ENCODE measurements at regions not wholly inside any gene's neighbourhood (a gene's known extent, or its start where the extent isn't known, plus 50 kb on each side); places are given as distances from the start of the nearest gene placed in this dataset.
"Not testable (repeated sequence)": the region's sequence is repeated elsewhere in the genome, so short reads cannot be mapped to it uniquely, and the experiment has no call there.

- not testable (repeated sequence) for H3K27me3 Mint-ChIP-seq; H3K9me3 Mint-ChIP-seq; ATAC-seq; H3K4me3 Mint-ChIP-seq; H3K4me1 Mint-ChIP-seq; H3K27ac Mint-ChIP-seq; H3K36me3 Mint-ChIP-seq (ENCODE audit: low read depth); DNase-seq
These were observed 53.2 kb upstream of the SGCG start for GRCh38 chr13:23127540-23127939.

GRCh38 chr13:23129331-23129730 is 51.4 kb upstream of the SGCG start:
- no peaks in the 10 kb centered on the region for H3K9me3 Mint-ChIP-seq
- no peaks in the 10 kb centered on the region for H3K4me1 Mint-ChIP-seq
- no peak overlapping the region for H3K4me3 Mint-ChIP-seq
- H3K27me3 Mint-ChIP-seq, result peaks cover 2% of the 10 kb centered on the region
- DNase-seq, result no peak
- H3K27ac Mint-ChIP-seq, result no peak overlapping the region
- H3K36me3 Mint-ChIP-seq (ENCODE audit: low read depth), result no peaks in the 10 kb centered on the region
- no peak for ATAC-seq

All from activated naive CD8-positive, alpha-beta T cell treated with anti-CD3 and anti-CD28 coated beads, Interleukin-2, amount 50 U/mL, for 24 hours (primary cell).